GDM1 (cell line): ENCODE measurements at regions not wholly inside any gene's neighbourhood (a gene's known extent, or its start where the extent isn't known, plus 50 kb on each side); places are given as distances from the start of the nearest gene placed in this dataset.

Experiments used
- DNase-seq: peaks from one replicate; lab custom pipeline; 2025; lab: John Stamatoyannopoulos, UW

DNA sequence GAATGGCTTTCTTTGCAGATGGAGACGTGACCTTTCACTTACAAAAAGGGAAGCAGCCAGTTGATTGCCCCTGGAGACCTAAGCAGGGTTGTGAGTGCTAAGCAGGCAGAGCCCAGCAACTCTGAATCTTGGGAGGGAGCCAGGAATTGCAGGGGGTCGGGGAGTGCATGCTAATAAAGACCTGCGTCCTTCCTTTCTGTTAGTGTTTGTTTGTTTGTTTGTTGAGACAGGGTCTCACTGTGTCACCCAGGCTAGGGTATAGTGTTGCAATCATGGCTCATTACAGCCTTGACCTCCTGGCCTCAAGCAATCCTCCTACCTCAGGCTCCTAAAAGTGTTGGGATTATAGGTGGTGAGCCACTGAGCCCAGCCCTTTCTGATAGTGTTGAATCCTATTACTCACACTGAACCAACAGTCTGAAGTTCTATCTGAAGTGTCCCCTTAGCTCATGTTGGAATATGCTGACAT, 137.4 kb downstream of the CEP135 start:
- DNase-seq = no peak

DNA sequence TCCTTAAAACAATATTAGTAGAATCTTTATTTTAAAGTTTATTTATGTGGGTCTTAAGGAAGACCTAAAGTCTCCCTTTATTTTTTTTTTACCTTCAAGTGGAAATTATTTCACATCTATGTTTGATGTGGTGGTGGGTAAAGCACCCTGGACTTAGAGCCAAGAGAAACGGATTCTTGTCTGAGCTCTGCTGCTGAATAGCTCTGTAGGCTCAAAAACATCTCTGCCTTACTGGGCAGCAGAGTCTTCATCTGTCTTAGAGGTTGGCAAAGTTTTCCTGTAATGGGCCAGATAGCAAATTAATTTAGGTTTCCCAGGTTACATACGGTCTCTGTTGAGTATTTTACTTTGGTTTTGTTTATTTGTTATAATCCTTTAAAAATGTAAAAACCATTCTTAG, 136.5 kb downstream of the CEP135 start:
- no peak for DNase-seq

DNA sequence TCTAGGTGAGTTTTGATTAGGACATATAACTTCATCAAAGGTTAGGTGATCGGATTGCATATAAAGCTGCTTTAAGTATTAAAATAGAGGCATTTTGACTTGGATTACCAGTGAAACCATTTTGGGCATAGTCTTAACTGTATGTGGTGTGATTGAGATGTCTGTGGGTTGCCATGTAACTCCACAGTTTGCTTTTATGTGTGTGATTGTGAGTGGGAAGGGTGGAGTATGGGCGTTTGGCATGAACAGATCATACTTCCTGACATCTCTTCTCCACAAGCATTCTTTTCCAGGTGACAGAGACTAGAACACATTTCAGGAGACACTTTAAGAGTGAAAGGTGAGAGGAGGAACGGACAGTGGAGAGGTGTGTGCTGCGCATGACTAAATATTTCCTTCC, 136.1 kb downstream of the CEP135 start:
- DNase-seq = no peak
